Activated T-cell treated with anti-CD3 and anti-CD28 coated beads, Interleukin-2, amount 50 U/mL, for 72 hours (primary cell): ENCODE measurements at regions not wholly inside any gene's neighbourhood (a gene's known extent, or its start where the extent isn't known, plus 50 kb on each side); places are given as distances from the start of the nearest gene placed in this dataset.
A peak's percentile ranks its signal among the peaks of the same experiment; 100 is the strongest.

ENCODE experiments used
- ATAC-seq, 2 donors: fragments of 150-1000 bp; cut with Tn5 transposase; replicated peaks in 1 of 2; 2 replicates each; pipeline ENCODE4 v1.10.0; 2021; ENCODE audit warnings: moderate library complexity in 2 of 2, mild to moderate bottlenecking in 1 of 2
- DNase-seq, 2 donors: peaks; one replicate each; pipeline ENCODE4 v3.0.0; 2021 to 2022; ENCODE audit warnings: mixed read lengths in 1 of 2
- H3K27ac Mint-ChIP-seq: one replicate; pipeline ENCODE4 v1.8.0; 2022; ENCODE audit warnings: mild to moderate bottlenecking, moderate library complexity, mixed read lengths
- H3K27me3 Mint-ChIP-seq: one replicate; pipeline ENCODE4 v1.8.0; 2022; ENCODE audit warnings: low read depth, mixed read lengths
- H3K36me3 Mint-ChIP-seq, 2 donors: one replicate each; pipeline ENCODE4 v1.8.0; 2022; ENCODE audit warnings: mixed read lengths in 2 of 2, mild to moderate bottlenecking in 1 of 2; ENCODE audit not compliant: insufficient read depth in 2 of 2
- H3K4me1 Mint-ChIP-seq: one replicate; pipeline ENCODE4 v1.8.0; 2022; ENCODE audit warnings: low read depth, mixed read lengths
- H3K4me3 Mint-ChIP-seq, 2 donors: one replicate each; pipeline ENCODE4 v1.8.0; 2022; ENCODE audit warnings: mild to moderate bottlenecking in 2 of 2, mixed read lengths in 2 of 2, moderate library complexity in 2 of 2
- H3K9me3 Mint-ChIP-seq, 2 donors: one replicate each; pipeline ENCODE4 v1.8.0; 2022; ENCODE audit warnings: mixed read lengths in 2 of 2

DNA sequence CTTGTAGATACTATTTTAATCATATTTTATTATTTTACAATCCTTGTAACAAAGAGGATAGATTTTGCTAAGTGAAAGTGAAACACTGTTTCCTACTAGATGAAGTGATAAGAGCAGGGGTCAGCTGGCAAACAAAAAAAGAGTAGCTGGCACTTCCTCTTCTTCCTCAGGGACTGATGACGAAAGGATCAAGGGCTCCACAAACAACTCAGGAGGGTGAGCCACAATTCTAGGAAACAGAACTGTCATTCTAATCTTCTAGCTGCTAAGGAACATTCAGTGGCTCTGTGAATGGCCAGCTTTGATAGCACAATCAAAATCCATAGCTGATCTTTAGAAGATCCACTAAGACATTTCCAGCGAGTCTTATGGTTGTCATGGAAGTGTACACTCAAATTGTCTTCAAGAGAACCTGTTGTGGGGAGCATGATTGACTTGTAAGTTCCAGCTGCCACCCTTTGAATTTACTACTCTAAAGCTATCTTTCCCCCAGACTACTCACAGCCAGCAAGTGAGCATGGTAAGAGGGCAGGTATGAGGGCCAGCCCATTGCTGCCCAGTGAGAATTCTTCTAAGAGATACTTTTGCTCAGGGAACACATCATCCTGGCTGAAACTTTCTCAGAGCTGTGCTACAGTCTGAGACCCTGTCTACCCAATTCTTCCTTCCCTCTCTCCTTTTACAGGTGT is 275.7 kb upstream of the RASGEF1B start:
- Mint-ChIP-seq H3K27me3 (no peaks in the 10 kb centered on the region), H3K4me3 (no peak overlapping the region), H3K36me3 (no peaks in the 10 kb centered on the region), H3K9me3 (no peaks in the 10 kb centered on the region), H3K4me1 (no peaks in the 10 kb centered on the region), H3K27ac (no peak overlapping the region)
- ATAC-seq = no peak
- DNase-seq = no peak

DNA sequence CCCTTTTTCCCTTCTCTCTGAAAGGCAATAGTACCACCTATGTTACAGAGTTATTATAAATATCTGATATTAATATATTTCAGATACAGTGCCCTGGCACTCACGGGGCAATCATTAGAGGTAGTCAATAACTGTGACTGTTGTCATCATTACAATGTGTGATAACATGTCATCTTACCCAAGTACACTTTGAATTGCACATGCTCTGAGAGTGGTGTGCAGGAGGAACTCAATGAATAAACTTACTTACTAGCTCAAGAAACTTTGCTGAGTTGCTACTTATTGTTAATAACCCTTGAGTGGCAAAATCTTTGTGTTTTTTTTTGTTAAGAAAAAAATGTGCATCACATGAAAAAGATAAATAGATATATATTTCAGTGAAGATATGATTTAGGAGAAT is 275.1 kb upstream of the RASGEF1B start:
- Mint-ChIP-seq H3K36me3 (no peaks in the 10 kb centered on the region), H3K4me3 (no peak overlapping the region), H3K4me1 (no peaks in the 10 kb centered on the region), H3K9me3 (no peaks in the 10 kb centered on the region), H3K27ac (no peak overlapping the region), H3K27me3 (no peaks in the 10 kb centered on the region)
- ATAC-seq (no peak), DNase-seq (no peak)

DNA sequence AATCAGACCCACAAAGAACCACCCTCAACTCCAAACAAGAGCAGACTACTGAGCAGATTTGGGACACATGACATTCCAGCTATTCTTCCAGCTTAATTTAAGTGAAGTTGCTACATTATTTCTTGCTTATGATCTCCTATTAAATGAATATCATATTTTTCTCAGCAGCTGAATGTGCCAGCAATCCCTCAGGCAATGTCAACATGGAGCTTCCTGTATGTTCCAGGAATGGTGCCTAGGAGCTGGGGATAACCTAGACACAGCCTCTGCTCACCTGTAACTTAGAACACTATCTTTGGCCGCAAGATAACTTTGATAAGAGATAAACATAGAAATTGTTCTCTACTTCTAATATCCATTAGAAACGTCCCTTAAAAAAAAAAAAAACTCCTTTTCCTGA is 274.4 kb upstream of the RASGEF1B start:
- DNase-seq (no peak), ATAC-seq (no peak)
- Mint-ChIP-seq H3K27me3 (no peaks in the 10 kb centered on the region), H3K9me3 (no peaks in the 10 kb centered on the region), H3K4me3 (no peak overlapping the region), H3K27ac (no peak overlapping the region), H3K36me3 (no peaks in the 10 kb centered on the region), H3K4me1 (no peaks in the 10 kb centered on the region)

DNA sequence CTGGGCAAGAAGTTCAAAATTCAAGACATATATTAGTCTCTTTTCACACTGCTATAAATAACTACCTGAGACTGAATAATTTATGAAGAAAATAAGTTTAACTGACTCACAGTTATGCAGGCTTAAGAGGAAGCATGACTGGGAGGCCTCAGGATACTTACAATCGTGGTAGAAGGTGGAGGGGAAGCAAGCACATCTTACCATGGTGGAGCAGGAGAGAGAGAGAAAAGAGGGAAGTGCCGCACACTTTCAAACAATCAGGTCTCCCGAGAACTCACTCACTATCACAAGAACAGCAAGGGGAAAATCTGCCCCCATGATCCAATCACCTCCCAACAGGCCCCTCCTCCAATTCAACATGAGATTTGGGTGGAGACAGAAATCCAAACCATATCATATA is 273.3 kb upstream of the RASGEF1B start:
- no peak overlapping the region for H3K27ac Mint-ChIP-seq
- no peaks in the 10 kb centered on the region for H3K4me1 Mint-ChIP-seq
- no peaks in the 10 kb centered on the region for H3K36me3 Mint-ChIP-seq
- no peak overlapping the region for H3K4me3 Mint-ChIP-seq
- H3K27me3 Mint-ChIP-seq = no peaks in the 10 kb centered on the region
- no peak for ATAC-seq
- no peak for DNase-seq
- H3K9me3 Mint-ChIP-seq = no peaks in the 10 kb centered on the region

DNA sequence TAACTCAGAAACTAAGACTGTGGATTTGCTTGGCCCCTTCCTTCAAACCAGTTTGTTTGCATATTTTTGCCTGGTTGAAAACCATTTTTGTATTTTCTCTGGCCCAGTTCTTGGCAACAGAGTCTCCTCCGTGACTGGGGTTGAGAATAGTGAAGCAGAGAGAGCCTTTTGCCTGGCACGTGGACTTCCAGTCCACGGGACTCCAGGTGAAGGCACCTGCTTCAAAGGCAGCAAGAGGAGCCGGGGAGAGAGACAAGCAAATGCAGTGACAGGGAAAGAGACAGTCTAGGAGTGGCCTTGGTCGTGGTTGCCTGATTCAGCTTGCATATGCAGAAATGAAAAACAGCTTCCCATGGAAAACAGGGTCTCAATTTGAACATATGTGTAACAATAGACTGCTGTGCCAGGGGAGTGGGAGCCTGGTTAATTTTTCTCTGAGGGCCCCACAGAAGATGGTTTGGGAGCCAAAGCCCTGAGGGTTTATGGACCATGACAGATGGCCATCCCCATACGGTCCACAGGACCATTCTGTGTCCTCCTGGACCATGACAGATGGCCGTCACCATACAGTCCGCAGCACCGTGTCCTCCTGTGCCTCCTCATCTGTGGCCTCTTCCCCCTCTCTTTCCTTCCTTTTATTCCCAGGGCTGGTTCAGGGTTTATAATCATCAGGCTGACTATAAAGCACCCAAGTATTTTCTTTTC is 272.2 kb upstream of the RASGEF1B start:
- Mint-ChIP-seq H3K27ac (no peak overlapping the region), H3K4me3 (no peak overlapping the region), H3K9me3 (no peaks in the 10 kb centered on the region), H3K36me3 (no peaks in the 10 kb centered on the region), H3K4me1 (no peaks in the 10 kb centered on the region), H3K27me3 (no peaks in the 10 kb centered on the region)
- DNase-seq = no peak
- no peak for ATAC-seq

DNA sequence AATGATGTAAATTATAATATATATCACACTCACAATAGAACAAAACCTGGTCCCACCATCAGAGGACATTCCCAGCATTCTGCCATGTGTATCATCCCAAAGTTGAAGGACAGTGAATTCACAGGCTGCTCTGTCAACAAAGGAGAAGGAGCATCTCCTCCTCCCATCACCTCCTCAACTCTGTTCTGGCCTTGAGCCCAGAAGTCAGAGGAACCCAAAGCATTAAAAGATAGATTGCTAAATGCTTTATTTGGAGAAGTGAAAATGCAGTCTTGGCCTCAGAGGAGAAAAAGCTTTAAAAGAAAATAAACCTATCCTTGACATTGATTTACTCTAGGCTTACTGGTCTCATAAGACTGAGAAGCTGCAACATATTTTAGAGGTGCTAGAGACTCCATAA is 268.8 kb upstream of the RASGEF1B start:
- Mint-ChIP-seq H3K27me3 (no peaks in the 10 kb centered on the region), H3K9me3 (no peaks in the 10 kb centered on the region), H3K27ac (no peak overlapping the region), H3K4me3 (no peak overlapping the region), H3K36me3 (no peaks in the 10 kb centered on the region), H3K4me1 (no peaks in the 10 kb centered on the region)
- no peak for ATAC-seq
- no peak for DNase-seq

DNA sequence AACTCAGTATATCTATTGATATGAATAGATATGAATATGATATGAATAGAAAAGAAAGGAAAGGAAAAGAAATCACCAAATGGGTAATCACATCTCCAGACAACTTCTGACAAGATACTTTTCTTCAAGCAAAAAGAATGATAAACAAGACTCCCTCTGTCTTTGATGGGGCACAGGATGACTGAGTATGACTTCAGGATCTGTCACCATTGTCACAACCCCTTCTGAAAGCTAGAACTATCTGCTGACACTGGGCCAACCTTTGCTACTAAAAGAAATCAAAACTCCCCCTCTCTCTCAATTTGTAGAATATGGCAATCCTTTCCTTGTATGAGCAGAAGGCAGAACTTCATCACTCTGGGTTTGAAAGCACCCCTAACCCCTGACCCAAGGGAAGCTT is 267.2 kb upstream of the RASGEF1B start:
- no peaks in the 10 kb centered on the region for H3K27me3 Mint-ChIP-seq
- H3K9me3 Mint-ChIP-seq = no peaks in the 10 kb centered on the region
- no peaks in the 10 kb centered on the region for H3K4me1 Mint-ChIP-seq
- DNase-seq (no peak), ATAC-seq (peak in 1 of 2 donors; percentile 53)
- no peaks in the 10 kb centered on the region for H3K36me3 Mint-ChIP-seq
- no peak overlapping the region for H3K4me3 Mint-ChIP-seq
- H3K27ac Mint-ChIP-seq = no peak overlapping the region

DNA sequence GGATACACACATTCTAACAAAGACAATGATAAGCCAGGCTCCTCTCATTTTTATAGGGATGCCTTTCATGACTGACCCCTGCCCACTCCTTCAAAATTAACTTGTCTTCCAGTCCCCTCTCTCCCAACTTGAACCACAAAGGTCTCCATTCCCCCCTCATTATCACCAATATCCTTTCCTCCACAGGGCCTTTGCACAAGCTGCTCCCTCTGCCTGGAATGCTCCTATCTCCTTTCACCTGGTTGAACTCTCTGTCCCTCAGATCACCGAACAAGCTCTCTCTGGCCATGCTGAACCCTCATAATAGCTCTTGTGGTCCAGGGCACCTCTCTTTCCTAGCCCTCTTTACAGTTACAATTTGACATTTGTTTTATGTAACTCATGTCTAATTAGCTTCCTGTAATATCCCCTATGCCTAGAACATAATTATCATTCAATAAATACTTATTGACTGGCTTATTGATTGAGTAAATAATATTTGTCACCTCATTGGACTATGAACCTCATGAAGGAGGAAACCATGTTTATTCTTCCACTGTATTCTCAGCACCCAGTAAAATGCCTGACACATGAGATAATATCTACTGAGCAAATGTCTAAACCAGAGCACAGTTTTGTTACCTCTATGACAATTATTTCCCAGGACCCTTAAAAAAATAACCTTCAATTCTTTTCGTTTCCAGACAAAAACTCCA is 266.3 kb upstream of the RASGEF1B start:
- DNase-seq (no peak), ATAC-seq (no peak)
- Mint-ChIP-seq H3K36me3 (no peaks in the 10 kb centered on the region), H3K9me3 (no peaks in the 10 kb centered on the region), H3K4me3 (no peak overlapping the region), H3K27ac (no peak overlapping the region), H3K4me1 (no peaks in the 10 kb centered on the region), H3K27me3 (no peaks in the 10 kb centered on the region)

DNA sequence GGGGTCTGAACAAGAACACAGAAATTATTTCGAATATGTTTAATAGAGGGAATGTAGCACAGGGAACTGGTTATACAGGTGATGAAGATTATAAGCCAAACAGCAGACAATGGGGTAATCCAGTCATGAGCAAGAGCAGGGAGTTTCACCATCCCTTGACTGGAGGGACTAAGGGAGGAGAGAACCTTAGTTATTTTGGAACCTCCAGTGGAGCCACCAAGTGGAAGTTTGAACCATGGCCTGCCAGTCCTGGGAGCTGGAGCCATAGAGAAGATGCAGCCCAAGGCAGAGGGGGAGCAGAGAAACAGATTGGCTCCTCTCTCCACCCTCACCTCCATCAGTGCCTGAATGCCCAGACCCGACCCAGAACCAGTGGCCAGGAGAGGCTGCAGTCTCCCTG is 264.6 kb upstream of the RASGEF1B start:
- Mint-ChIP-seq H3K9me3 (no peaks in the 10 kb centered on the region), H3K27ac (no peak overlapping the region), H3K36me3 (no peaks in the 10 kb centered on the region), H3K27me3 (no peaks in the 10 kb centered on the region), H3K4me1 (no peaks in the 10 kb centered on the region), H3K4me3 (no peak overlapping the region)
- DNase-seq (no peak), ATAC-seq (no peak)

DNA sequence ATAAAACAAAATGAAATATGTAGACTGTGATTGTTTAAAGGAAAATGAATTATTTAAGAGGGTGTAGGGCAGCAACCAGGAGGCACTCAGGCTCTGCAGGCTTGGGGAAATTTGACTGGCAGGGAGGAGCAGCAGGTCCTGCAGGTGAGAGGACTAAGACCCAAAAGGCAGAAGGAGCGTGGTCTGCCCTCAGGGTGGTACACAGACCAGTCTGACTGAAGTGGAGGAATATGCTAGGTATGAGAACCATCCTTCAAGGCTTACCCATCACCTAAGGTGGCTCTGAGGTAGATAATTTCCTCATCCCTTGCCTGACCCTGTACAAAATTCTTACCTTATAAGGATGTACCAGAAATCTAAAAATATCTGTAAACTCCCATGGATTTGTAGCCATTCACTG is 261.3 kb upstream of the RASGEF1B start:
- Mint-ChIP-seq H3K4me3 (no peak overlapping the region), H3K27me3 (peaks cover under 1% of the 10 kb centered on the region)
- no peak for ATAC-seq

DNA sequence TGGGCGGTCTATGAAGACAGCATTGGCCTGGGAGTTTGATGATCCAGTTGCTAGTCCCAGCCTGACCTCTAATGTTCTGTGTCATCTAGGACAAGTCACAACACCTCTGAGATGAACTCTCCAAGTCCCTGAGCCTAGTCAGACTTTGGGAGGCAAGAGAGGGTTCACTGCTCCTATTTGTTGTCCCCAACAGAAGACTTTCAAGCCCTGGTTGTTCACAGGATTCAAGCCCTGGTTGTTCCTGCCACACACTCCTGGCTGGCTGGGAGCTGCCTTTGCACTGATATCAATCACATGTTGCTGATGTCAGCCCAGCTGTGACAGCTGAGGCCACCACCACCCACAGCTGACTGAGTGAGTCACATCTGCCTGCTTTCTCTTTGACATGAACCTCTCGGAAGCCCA is 253.2 kb upstream of the RASGEF1B start:
- ATAC-seq (peak; percentile 100), DNase-seq (peak; percentile 74 to 77)
- Mint-ChIP-seq H3K36me3 (no peaks in the 10 kb centered on the region), H3K4me1 (peaks cover 15% of the 10 kb centered on the region), H3K27me3 (peaks cover 14% of the 10 kb centered on the region), H3K27ac (no peak overlapping the region), H3K4me3 (no peak overlapping the region), H3K9me3 (no peaks in the 10 kb centered on the region)

More for the DNA sequence above, 261.3 kb upstream of the RASGEF1B start:
- Mint-ChIP-seq H3K27ac (no peak overlapping the region), H3K36me3 (no peaks in the 10 kb centered on the region), H3K9me3 (no peaks in the 10 kb centered on the region), H3K4me1 (no peaks in the 10 kb centered on the region)
- DNase-seq = no peak

DNA sequence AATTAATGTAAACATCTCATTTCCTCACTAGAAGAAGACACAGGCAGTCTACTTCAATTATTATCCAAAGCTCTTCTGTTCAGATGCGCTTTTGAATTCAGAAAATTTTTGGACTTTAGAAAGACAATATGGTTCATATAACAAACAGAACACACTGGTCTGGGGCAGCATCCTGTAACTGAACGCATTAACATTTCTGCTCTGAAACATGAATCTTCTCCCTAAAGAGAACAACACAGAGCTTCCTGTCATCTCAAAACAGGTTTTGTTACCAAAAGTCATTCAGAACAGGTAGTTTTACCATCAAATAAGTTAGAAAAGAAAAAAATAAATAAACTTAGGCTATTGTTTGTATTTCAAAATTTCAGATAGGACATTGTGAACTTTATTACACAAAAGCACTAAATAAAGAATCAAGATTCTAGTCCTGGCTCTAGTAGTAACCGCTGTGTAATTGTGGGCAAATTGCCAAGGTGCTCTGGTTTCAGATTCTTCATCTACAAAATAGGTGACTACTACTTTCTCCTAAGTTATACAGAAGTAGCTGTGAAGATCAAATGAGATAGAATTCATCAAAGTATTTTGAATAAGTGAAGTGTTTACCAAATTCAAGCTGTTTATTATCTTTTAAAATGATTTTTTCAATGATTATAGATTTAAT is 252.3 kb upstream of the RASGEF1B start:
- no peaks in the 10 kb centered on the region for H3K9me3 Mint-ChIP-seq

More for the DNA sequence above, 252.3 kb upstream of the RASGEF1B start:
- DNase-seq = no peak
- ATAC-seq = no peak
- Mint-ChIP-seq H3K4me1 (peaks cover 15% of the 10 kb centered on the region), H3K27me3 (peaks cover 14% of the 10 kb centered on the region), H3K27ac (no peak overlapping the region), H3K36me3 (no peaks in the 10 kb centered on the region), H3K4me3 (no peak overlapping the region)
